ENCODE measurements at regions not wholly inside any gene's neighbourhood (a gene's known extent, or its start where the extent isn't known, plus 50 kb on each side); places are given as distances from the start of the nearest gene placed in this dataset.

DNA sequence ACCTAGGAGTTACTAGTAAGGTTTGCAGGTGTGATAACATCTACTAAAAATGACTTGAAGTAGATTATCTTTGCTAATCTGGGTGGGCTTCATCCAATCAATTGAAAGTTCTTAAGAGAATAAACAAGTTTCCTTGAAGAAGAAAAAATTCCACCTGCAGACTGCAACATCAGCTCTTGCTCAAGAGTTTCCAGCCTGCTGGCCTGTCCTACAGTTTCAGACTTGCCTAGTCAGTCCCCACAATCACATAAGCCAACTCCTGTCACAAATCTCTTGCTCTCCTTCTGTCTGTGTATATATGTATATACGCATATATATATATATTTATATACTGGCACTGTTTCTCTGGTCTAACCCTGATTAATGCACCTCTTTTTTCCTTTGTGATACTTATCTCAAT, 67.3 kb upstream of the ITM2B start:
- Mint-ChIP-seq H3K27ac (no peak overlapping the region), H3K27me3 (peaks cover 4% of the 10 kb centered on the region), H3K4me1 (ENCODE audit: low read depth) (no peaks in the 10 kb centered on the region), H3K4me3 (ENCODE audit: low read depth) (no peak overlapping the region), H3K36me3 (ENCODE audit: insufficient read depth) (no peaks in the 10 kb centered on the region), H3K9me3 (ENCODE audit: low read depth) (no peaks in the 10 kb centered on the region)
- DNase-seq (ENCODE audit: low spot score, unreplicated experiment): no peak
- TF ChIP-seq, protein P1, sequence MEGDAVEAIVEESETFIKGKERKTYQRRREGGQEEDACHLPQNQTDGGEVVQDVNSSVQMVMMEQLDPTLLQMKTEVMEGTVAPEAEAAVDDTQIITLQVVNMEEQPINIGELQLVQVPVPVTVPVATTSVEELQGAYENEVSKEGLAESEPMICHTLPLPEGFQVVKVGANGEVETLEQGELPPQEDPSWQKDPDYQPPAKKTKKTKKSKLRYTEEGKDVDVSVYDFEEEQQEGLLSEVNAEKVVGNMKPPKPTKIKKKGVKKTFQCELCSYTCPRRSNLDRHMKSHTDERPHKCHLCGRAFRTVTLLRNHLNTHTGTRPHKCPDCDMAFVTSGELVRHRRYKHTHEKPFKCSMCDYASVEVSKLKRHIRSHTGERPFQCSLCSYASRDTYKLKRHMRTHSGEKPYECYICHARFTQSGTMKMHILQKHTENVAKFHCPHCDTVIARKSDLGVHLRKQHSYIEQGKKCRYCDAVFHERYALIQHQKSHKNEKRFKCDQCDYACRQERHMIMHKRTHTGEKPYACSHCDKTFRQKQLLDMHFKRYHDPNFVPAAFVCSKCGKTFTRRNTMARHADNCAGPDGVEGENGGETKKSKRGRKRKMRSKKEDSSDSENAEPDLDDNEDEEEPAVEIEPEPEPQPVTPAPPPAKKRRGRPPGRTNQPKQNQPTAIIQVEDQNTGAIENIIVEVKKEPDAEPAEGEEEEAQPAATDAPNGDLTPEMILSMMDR (IDR thresholded peaks at IDR 0.05; ENCODE audit: unreplicated experiment): no peak

DNA sequence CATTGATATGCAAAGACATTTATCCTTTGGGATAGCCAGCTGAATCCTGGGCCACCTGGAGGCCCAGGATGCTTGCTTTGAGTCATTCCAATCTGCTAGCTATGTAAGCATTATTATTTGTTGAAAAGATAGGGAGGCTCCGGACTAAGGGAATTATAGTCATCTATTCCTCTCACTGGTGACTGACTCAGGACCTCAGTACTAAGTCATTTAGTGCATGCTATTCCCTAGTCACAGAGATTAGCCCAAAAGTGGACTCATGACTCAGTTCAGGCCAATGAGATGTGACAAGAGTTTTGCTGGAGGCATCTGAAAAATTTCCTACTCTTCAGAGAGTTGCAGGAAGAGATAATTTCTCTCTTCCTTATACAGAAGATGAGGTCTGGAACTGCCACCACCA, 67.9 kb upstream of the ITM2B start:
- Mint-ChIP-seq H3K27me3 (peaks cover 7% of the 10 kb centered on the region), H3K36me3 (ENCODE audit: insufficient read depth) (no peaks in the 10 kb centered on the region), H3K4me1 (ENCODE audit: low read depth) (no peaks in the 10 kb centered on the region), H3K9me3 (ENCODE audit: low read depth) (no peaks in the 10 kb centered on the region), H3K4me3 (ENCODE audit: low read depth) (no peak overlapping the region), H3K27ac (no peak overlapping the region)
- TF ChIP-seq, protein P1 (IDR thresholded peaks at IDR 0.05; ENCODE audit: unreplicated experiment): no peak
- no peak for DNase-seq (ENCODE audit: low spot score, unreplicated experiment)

DNA sequence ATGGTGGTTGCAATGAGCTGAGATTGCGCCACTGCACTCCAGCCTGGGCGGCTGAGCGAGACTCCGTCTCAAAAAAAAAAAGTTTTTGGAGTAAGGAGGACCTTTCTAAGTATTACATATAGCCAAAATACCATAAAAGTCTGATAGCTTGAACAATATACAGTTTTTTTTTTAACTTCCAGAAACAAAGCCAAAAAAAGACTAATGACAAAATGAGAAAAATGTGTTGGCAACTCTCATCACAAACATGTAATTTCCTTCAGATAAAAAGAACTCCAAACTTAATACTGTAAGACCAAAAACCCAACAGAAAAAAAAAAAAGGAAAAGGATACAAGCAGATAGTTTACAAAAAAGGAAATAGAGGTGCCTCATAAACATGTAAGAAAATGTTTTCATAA, 68.2 kb upstream of the MED4 start:
- Mint-ChIP-seq H3K4me3 (ENCODE audit: low read depth) (no peak overlapping the region), H3K9me3 (ENCODE audit: low read depth) (no peaks in the 10 kb centered on the region), H3K4me1 (ENCODE audit: low read depth) (no peaks in the 10 kb centered on the region), H3K27me3 (peaks cover 7% of the 10 kb centered on the region), H3K27ac (no peak overlapping the region), H3K36me3 (ENCODE audit: insufficient read depth) (no peaks in the 10 kb centered on the region)
- no peak for DNase-seq (ENCODE audit: low spot score, unreplicated experiment)
- TF ChIP-seq, protein P1 (IDR thresholded peaks at IDR 0.05; ENCODE audit: unreplicated experiment): no peak

DNA sequence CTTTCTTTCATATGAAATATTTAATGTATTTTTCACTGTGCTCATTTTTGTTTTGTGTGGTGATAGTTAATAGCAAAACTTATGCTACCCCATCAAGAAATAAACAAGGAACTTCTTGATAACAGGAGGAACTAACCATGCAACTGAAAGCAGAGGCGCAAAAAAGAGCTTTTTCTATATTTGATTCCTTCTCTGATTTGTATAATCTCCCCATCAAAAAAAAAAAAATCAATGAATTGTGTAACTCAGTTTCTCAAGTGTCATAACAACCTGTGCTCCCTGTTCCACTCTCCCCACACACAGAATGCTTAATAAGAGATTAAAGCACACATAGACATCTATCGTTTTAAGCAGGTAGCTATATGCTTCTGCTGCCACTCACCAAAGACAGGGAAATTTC, 67.3 kb upstream of the MED4 start:
- Mint-ChIP-seq H3K36me3 (ENCODE audit: insufficient read depth) (no peaks in the 10 kb centered on the region), H3K4me3 (ENCODE audit: low read depth) (no peak overlapping the region), H3K27ac (no peak overlapping the region), H3K27me3 (peaks cover 7% of the 10 kb centered on the region), H3K9me3 (ENCODE audit: low read depth) (no peaks in the 10 kb centered on the region), H3K4me1 (ENCODE audit: low read depth) (no peaks in the 10 kb centered on the region)
- TF ChIP-seq, protein P1 (IDR thresholded peaks at IDR 0.05; ENCODE audit: unreplicated experiment): no peak
- DNase-seq (ENCODE audit: low spot score, unreplicated experiment): no peak

DNA sequence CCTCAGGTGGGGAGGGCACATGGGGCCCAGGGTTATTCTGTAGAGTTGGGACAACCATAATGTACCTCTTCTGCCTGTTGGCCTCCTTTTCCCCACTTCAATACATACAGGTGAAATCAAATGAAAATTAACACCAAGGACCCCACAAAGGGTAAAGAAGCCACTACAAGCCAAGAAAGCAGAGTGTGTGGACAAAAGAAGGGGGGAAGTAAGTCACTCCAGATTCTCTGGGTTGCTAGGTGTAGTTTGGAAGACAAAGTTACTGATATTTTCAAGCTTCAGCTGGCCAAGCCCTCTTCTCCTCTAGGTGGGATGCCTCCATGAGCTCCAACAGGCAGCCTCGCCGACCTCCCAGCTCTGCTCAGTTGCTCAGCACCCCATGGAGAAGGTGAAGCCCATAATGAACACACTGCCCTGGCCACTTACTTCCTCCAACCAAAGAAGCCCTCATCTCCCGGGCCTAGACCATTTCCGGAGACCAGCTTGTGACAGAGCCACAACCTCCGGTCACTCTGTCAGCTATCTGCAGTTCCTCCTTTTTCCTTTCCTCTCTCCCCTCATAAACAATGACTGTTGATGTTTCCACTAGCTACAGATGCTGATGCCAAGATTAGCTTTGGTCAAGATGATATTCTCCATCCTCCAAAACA, 66.8 kb upstream of the MED4 start:
- no peaks in the 10 kb centered on the region for H3K36me3 Mint-ChIP-seq (ENCODE audit: insufficient read depth)
- TF ChIP-seq, protein P1 (IDR thresholded peaks at IDR 0.05; ENCODE audit: unreplicated experiment): no peak
- no peak for DNase-seq (ENCODE audit: low spot score, unreplicated experiment)

More for the DNA sequence above, 66.8 kb upstream of the MED4 start:
- H3K9me3 Mint-ChIP-seq (ENCODE audit: low read depth): no peaks in the 10 kb centered on the region
- no peak overlapping the region for H3K4me3 Mint-ChIP-seq (ENCODE audit: low read depth)
- H3K4me1 Mint-ChIP-seq (ENCODE audit: low read depth): no peaks in the 10 kb centered on the region
- H3K27ac Mint-ChIP-seq: no peak overlapping the region
- peaks cover 7% of the 10 kb centered on the region for H3K27me3 Mint-ChIP-seq
